ENCODE measurements at regions not wholly inside any gene's neighbourhood (a gene's known extent, or its start where the extent isn't known, plus 50 kb on each side); places are given as distances from the start of the nearest gene placed in this dataset.

DNA sequence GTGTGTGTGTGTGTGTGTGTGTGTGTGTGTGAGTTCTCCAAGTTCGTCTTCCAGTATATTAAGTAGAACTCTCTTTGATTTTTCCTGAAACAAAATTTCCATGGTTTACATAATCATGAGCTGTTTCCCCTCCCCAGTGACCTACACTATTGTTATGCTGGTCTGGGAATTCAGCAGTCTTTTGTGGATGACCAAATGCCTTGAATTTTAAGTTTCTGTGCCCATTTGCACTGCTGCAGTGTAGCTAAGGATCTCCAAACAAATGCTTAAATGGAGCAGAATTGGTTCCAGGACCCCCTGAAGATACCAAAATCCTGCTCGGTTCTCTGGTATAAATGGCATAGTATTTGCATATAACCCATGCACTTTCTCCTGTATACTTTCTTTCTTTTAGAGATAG, 77.2 kb upstream of the SLC34A2 start:
- DNase-seq (ENCODE audit: low spot score) = no peak

DNA sequence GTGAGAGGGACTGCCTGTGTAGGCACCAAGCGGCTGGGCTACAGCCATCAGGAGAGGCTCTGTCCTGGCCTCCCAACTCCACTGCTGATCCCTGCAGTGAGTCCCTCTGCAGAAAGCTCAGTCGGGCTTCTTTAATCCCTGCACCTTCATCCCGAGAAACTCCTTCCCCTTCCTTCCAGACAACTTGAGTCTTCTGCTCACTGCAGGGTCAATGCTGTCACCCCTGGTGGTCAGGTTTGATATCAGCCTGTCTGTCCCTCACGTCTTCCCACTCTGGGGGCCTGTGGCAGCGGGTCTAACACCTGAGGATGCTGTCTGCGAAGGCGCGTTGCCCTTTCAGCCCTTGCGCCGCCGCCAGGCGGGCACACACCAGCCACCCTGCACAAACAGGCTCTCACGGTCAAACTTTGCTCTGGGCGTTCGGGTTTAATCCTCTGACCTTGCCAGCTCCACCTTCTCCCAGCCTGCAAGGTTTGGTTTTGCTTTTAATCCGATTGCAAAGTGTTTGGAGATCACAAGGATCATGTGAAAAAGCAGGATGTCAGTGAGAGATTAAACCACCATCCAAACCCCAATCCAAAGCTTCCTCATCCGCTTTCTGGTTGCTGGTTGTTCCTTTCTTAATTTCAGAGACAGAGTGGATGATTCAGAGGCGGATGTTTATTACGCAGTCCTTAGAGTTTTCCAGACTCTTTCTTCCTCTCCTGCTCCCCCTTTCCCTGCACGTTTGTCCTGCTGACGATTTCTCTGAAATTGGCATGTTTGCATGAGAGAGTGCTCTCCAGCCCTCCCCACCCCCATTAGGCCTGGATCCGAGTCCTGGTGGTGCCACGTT, 74.8 kb upstream of the SLC34A2 start:
- no peak for DNase-seq (ENCODE audit: low spot score)

DNA sequence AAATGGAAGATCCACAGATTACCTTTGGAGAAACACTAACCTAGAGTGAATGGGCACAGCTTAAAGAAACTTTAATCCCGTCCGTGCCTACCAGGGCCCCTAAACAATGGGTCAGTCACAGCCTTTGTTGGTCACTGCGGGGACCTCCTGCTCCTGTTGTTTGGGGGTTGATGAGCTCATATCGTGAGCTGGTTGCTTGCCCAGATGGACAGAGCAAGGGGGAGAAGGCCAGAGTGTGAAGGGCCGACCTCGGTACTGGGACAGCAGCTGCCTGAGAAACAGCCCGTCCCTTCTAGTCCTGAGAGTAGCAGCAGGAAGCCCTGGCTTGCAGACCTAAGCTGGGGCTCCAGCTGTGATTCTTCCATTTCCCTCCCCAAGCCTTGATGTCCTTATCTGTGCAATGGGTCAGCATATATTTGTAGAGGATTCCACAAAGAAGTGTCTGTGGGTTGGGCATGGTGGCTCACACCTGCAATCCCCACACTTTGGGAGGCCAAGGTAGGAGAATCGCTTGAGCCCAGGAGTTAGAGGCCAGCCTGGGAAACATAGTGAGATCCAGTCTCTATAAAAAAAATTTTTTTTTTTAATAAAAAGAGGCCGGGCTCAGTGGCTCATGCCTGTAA, 69.6 kb upstream of the SLC34A2 start:
- DNase-seq (ENCODE audit: low spot score) = no peak

- no peak for DNase-seq (ENCODE audit: low spot score)
These were observed 67.4 kb upstream of the SLC34A2 start for GRCh38 chr4:25588206-25588605.

- no peak for DNase-seq (ENCODE audit: low spot score)
These were observed 65.5 kb upstream of the SLC34A2 start for GRCh38 chr4:25590171-25590570.

GRCh38 chr4:25592736-25593135, 62.9 kb upstream of the SLC34A2 start:
- DNase-seq (ENCODE audit: low spot score) = no peak
